RWPE2 (cell line): ENCODE measurements at regions not wholly inside any gene's neighbourhood (a gene's known extent, or its start where the extent isn't known, plus 50 kb on each side); places are given as distances from the start of the nearest gene placed in this dataset.
"Not testable (repeated sequence)": the region's sequence is repeated elsewhere in the genome, so short reads cannot be mapped to it uniquely, and the experiment has no call there.

Experiments used
- ATAC-seq: fragments of 200-7000 bp; cut with Tn5 transposase; 3 replicates; pipeline ENCODE4 v1.9.1; 2021; ENCODE audit warnings: low read depth
- DNase-seq: peaks from one replicate; pipeline ENCODE4 v3.0.0-alpha.2; 2020; ENCODE audit warnings: low spot score
- H3K27ac ChIP-seq: fragments of 450-650 bp; 2 replicates; pipeline ENCODE4 v1.5.1; 2017; ENCODE audit warnings: mild to moderate bottlenecking; ENCODE audit not compliant: poor library complexity, severe bottlenecking
- H3K27me3 ChIP-seq: fragments of 250-450 bp; sonication (Bioruptor Pico); 2 replicates; pipeline ENCODE4 v1.5.1; 2021; ENCODE audit warnings: mild to moderate bottlenecking, moderate library complexity; ENCODE audit not compliant: insufficient read depth, poor library complexity, severe bottlenecking
- H3K36me3 ChIP-seq: fragments of 250-450 bp; sonication (Bioruptor Pico); 2 replicates; pipeline ENCODE4 v1.5.1; 2020; ENCODE audit warnings: low read depth, mild to moderate bottlenecking, moderate library complexity
- H3K4me1 ChIP-seq: fragments of 250-450 bp; sonication (Bioruptor Pico); 2 replicates; pipeline ENCODE4 v1.5.1; 2021; ENCODE audit warnings: mild to moderate bottlenecking, moderate library complexity; ENCODE audit not compliant: insufficient read depth, poor library complexity, severe bottlenecking
- H3K4me3 ChIP-seq: fragments of 250-450 bp; sonication (Bioruptor Pico); 2 replicates; pipeline ENCODE4 v1.5.1; 2021; ENCODE audit warnings: mild to moderate bottlenecking, moderate library complexity; ENCODE audit not compliant: severe bottlenecking
- H3K9me3 ChIP-seq: fragments of 250-450 bp; sonication (Bioruptor Pico); 2 replicates; pipeline ENCODE4 v1.5.1; 2021; ENCODE audit warnings: mild to moderate bottlenecking, moderate library complexity; ENCODE audit not compliant: severe bottlenecking
- CTCF ChIP-seq: fragments of 450-650 bp; IDR thresholded peaks from one replicate; pipeline ENCODE4 v1.5.1; 2017; ENCODE audit warnings: mild to moderate bottlenecking, moderate library complexity; ENCODE audit not compliant: poor library complexity, severe bottlenecking

GRCh38 chr12:39675263-39675662, 55.7 kb upstream of the ABCD2 start:
- Histone ChIP-seq H3K4me3 (no peak overlapping the region), H3K27ac (no peak overlapping the region), H3K4me1 (no peaks in the 10 kb centered on the region), H3K27me3 (no peaks in the 10 kb centered on the region), H3K9me3 (peaks cover 2% of the 10 kb centered on the region), H3K36me3 (no peaks in the 10 kb centered on the region)
- no peak for ATAC-seq
- no peak for TF ChIP-seq CTCF
- DNase-seq = no peak

- H3K4me3 ChIP-seq = no peak overlapping the region
- no peaks in the 10 kb centered on the region for H3K4me1 ChIP-seq
- DNase-seq = no peak
- no peaks in the 10 kb centered on the region for H3K27me3 ChIP-seq
- no peak for ATAC-seq
- no peak overlapping the region for H3K27ac ChIP-seq
- H3K36me3 ChIP-seq = no peaks in the 10 kb centered on the region
- no peak for TF ChIP-seq CTCF
- peaks cover 2% of the 10 kb centered on the region for H3K9me3 ChIP-seq
Observed at GRCh38 chr12:39672976-39673375, 53.4 kb upstream of the ABCD2 start.

- no peak overlapping the region for H3K4me3 ChIP-seq
- no peaks in the 10 kb centered on the region for H3K4me1 ChIP-seq
- peaks cover 2% of the 10 kb centered on the region for H3K9me3 ChIP-seq
- TF ChIP-seq CTCF = no peak
- ATAC-seq = no peak
- no peaks in the 10 kb centered on the region for H3K27me3 ChIP-seq
- DNase-seq = no peak
- H3K27ac ChIP-seq = no peak overlapping the region
- no peaks in the 10 kb centered on the region for H3K36me3 ChIP-seq
Observed at GRCh38 chr12:39671898-39672875, 52.6 kb upstream of the ABCD2 start.

GRCh38 chr12:39669539-39669938, 49.9 kb upstream of the ABCD2 start:
- H3K36me3 ChIP-seq, H3K4me1 ChIP-seq, DNase-seq, H3K27ac ChIP-seq, H3K27me3 ChIP-seq, ATAC-seq, H3K4me3 ChIP-seq, H3K9me3 ChIP-seq: not testable (repeated sequence)
